GM21447 (cell line): ENCODE measurements at regions not wholly inside any gene's neighbourhood (a gene's known extent, or its start where the extent isn't known, plus 50 kb on each side); places are given as distances from the start of the nearest gene placed in this dataset.

Experiments
- ATAC-seq: cut with Tn5 transposase; IDR thresholded peaks from one replicate; pipeline ENCODE4 v1.9.1; 2021; ENCODE audit not compliant: unreplicated experiment

DNA sequence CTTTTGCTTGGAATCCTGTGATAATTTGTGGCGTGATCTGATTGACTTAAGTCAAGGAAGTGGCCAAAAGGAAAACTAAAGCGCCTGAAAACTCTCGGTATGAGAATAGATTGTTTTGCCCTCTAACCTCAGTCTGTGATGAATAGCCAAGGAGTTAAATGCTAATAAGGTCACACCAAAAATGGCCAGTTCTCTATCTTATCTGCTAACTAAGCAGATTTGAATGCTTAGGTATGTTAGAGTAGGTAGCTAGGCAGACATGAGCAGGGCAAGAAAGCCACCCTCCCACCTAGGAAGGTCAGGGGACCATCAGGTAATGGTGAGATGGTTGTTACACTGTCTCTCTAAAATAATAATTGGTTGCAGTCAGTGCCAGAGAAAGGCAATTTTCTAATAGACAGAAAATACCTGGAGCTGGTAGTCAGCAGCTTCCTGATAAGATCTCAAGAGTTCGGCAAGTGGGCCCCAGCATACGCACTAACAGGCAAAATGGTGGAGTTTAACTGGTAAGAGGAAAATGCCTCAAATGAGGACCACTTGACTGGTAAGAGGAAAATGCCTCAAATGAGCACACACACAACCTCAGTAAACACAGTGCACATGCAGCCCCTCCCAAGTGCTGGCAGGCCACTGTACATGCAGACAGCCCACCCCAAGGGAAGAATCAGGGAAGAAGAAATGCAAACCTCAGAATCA lies 468.4 kb downstream of the MBD2 start:
- ATAC-seq: no peak

DNA sequence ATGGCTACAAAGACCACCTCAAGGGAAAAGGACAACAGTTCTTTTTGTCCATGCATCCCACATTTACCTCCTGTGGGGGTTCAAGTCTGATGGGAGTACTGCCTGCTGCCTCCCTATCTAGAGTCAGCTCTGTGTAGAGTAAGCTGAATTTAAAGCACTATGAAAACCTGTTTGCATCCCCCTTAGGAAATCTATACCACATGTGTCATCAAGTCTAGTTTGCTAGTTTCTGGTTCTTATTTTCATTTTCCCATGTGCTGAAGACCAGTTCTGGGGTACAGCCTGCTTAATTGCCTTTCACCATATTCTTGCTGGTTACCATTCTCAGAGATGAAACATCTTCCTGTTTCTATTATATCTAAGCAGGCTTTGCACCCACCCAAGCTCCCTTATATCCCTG lies 470.3 kb downstream of the MBD2 start:
- ATAC-seq: no peak

DNA sequence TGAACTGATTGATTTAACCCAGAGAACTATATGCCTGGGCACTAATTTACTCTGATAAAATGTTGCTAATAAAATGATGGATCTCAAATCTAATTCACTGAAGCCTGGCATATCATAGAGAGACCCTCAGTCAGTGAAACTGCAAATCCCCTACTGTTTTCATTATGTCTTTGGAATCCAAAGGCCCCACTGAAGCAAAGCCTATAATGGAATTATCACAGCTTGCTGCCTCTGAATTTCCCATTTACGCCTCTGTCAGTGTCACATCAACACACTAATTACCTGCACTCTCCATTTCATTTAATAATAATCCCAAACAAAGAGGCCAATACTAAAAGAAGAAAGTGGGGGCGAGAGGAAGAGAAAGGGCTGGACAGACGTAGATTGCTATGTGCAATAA lies 470.9 kb downstream of the MBD2 start:
- no peak for ATAC-seq

DNA sequence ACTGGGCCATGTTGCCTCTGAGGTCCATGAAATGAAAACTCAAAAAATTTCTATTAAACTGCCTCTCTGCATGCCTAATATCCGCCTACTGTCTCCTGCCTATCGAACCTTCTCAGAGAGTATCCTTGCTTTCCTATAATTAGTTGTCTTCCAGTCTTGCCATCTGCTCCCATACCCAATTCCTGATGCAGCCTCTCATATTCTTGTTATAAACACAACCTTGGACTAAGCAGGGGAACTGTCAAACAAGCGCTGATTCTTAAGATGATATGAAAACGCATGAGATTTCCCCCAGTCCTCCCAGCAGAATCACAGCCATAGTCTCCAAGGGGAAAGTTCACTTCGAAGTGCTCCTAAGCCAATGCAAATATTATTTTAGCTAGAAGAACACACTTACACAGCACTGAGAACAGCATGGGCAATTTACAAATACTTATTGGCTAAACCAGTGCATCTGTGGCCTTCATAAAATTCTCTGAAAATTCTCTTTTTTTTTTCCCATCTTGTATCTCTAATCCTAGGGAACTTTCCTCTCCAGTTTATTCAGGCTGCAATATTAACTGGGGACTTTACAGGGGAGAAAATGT lies 471.6 kb downstream of the MBD2 start:
- no peak for ATAC-seq

DNA sequence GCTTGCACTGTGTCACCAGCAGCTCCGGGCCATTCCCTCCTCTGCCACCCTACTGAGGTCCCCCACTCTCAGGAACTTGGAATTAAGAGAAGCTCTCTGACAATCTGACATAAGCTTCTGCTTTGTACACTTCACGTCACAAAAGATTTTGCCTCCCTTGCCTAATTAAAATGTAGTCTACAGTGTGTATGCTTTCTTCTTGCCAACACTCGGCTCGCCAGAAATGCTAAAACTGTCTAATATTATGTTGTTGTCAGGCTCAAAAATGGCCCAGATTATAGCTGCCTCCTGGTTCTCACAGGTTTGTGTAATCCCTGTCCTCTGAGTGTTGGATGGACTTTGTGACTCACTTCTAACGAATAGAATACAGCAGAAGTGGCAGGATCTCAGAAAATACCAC lies 474.7 kb downstream of the MBD2 start:
- no peak for ATAC-seq

DNA sequence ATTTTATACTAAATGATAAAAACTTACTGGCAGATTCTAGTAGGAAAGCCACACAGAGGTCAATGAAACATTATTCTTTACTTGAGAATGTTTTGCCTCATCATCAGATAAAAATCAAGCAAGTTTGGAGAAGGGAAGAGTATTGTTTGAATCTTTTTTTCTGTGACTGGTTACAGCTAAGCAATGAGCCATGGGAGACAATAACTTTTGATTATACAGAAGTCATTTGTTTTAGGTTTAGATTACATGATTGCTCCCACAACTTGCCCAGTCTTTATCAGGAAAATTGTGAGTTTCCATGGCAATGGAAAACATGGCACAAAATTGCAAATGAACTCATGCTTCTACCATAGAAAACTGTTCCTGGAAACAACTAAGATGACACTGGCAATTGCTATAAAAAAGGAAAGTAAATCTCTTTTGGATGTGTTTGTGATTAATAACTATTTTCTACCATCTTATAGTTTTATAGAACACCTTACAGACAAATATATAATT lies 476.8 kb downstream of the MBD2 start:
- ATAC-seq: no peak

DNA sequence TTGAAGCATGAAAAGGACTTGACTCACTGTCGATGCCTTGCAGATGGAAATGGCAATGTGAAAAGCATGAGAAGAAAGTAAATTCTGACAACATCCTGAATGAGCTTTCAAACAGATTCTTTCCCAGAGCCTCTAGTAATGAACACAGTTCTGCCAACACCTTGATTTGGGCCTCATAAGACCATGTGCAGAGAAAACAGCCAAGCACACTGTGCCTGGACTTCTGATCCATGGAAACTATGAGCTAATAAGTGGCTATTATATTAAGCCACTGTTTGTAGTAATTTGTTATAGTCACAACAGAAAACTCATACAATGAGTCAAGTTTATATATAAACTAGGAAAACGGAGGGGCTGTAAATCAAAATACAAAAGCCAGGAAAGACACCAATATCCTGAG lies 477.3 kb downstream of the MBD2 start:
- no peak for ATAC-seq

DNA sequence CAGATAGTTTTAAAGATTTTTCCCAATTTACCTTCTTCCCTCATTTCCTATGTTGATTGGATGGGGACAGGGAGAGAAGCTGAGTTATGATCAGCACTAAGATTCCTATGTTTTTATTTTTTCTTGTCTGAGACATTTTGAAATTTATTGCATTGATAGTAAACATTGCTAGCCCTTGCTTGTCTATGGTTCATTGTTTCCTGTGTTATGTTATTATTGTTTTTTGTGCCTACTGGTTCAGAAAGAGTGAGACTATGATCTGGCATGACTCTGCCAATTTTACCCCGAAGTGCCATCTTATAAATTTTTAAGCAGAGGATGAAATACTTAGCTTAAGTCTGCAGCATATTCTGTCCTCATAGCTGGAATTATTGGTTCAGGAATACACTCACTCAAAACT lies 478.5 kb downstream of the MBD2 start:
- ATAC-seq: no peak

DNA sequence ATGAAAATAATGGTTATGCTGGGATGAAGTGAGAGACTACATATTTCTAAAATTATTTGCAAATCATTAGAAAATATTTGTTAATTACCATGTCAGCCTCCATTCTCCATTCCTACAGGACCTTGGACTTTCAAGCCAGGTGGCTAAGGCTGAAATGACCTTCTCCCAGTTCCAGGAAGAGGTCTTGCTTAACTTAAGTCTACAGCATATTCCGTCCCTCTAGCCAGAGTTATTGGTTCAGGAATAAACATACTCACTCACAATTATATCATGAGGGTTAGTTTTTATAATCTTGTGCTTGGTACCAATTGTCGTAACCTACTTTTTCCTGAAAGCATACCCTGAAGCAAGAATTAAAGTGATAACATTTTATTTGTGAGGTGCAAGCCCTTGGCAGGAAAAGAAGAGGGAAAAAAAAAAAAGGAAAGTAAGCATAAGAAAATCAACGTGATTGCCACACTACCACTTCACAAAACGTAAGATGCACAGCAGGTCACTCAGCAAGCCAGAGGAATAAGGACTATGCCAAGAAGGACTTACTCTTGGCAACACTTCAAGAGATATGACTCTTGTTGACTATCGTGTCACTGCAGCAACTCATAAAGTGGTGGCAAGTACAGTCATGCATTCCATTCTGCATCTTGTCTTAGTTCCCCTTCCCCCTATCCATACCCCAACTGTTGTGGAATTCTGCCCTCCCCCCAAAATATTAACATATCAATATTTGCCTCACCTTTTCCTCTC lies 479.1 kb downstream of the MBD2 start:
- no peak for ATAC-seq

DNA sequence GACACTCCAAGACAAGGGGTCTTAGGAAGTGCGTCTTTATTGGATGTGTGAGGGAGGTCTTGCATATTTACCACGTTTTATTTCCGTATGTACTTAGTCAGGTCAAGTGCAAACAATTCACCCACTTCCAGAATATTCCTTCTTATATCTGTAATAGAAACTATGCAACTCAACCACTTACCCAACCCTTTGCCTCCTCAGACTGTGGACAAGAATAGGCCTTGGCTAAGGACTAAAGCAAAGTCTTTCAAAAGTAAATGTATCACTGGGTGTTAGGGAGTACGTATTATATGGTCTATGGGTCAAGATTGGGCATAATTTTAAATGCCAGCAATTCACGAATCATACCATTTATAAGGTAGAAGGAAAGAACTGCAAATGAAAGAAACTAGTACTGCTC lies 484.8 kb downstream of the MBD2 start:
- ATAC-seq: no peak

DNA sequence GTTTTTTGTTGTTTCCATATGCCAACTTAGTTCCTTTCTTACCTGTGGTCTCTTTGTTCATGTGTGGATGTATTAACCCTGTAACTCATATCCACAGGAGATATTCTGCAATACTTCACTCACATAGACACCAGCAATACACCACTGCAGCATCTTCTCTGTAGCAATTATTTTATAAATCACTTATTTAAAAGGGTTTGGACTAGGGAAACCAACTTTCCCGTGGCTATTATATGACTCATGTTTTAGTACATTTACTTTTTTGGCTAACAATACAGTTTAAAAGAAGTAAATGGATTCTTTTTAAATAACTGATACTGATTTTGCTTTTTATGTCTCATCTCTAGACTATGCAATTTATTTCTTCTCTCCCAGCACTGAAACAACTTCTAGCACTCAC lies 488.9 kb downstream of the MBD2 start:
- ATAC-seq: no peak

DNA sequence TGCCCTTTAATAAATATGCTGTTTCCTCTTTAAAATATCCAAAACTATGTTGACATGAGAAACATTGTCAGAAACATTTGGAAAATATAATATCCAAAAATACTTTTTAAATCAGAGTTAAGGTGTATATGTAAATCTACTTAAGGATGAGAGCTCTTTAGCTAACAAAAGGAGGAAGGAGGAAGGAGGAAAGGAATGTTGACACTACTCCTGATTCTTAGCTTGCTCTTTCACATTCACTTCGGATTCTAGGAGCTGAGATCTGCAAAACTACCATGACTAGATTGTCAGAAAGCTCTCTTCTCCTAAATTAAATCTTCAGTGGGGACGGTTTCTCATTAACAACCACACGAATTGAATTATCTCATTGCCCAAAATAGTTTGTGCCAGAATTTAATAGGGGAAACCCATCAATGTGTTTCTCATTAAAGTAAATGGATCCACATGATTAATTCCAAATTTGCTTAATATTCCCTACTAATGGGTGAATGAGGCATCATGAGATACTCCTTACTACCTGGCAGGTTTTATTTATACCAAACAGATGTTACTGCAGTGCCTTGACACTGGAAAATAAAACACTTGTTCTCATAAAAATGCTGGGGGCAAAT lies 509.1 kb downstream of the MBD2 start:
- ATAC-seq: no peak

DNA sequence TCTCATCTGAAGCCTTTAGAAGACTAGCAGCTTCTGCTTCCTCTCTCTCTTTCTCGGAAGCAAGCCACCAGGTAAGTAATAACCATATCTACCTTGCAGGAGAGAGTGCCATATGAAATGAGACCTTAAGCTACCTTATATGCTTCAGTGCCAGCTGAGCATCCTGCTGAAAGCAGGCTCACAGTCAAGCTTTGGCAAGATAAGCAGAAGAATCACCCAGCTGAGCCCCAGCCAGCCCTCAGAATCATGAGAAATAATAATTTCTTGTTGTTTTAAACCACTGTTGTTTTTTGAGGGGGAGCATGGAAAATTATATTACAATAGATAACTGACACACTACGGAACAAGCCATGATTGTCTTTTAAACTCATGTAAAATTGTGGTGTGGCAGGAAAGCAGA lies 514.4 kb downstream of the MBD2 start:
- no peak for ATAC-seq

DNA sequence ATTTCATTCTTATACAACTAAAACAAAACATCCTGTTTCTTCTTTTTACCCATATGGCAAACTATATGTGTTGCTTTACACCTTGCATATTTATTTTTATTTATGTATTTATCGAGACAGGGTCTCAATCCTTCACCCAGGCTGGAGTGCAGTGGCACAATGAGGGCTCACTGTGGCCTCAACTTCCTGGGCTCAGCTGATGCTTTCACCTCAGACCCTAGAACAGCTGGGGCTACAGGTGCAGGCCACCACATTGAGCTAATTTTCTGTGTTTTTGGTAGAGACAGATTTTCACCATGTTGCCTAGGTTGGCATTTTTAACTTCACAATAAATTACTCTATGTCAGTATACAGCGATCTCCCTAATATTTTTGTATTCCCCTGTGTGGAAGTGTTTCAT lies 522.0 kb downstream of the MBD2 start:
- no peak for ATAC-seq

DNA sequence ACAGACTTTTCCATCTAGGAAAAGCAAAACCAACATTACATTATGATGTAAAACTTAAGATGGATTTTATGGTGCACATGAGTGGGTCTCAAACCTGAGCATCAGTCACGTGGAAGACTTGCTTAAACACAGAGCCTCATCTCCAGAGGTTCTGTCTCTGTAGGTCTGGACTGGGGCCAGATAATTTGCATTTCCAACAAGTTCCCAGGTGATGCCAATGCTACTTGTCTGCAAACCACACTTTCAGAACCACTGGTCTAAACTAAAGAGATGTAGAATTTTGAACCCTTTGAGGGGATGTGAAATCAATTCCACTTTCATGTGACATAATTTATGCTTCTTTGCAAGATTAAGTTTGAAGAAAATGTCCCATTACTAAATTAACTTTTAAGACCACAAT lies 522.8 kb downstream of the MBD2 start:
- no peak for ATAC-seq

DNA sequence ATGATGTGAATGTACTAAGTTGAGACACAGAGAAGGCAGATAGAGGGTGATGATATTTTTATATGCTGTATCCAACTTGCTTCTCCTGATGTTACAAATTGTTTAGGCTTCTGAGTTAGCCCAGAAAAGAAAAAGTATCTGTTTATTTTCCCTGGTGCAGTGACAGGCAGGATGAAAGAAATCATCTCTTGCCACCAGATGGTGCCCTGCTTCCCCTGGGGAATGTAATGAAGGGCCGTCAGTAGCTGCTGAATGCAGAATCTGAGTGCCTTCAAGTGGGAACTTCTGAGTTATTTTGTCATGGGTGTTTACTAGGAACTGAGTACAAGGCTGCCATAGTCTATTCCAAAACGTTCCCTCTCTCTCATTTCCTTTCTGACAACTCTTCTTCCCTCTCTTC lies 525.6 kb downstream of the MBD2 start:
- ATAC-seq: no peak

DNA sequence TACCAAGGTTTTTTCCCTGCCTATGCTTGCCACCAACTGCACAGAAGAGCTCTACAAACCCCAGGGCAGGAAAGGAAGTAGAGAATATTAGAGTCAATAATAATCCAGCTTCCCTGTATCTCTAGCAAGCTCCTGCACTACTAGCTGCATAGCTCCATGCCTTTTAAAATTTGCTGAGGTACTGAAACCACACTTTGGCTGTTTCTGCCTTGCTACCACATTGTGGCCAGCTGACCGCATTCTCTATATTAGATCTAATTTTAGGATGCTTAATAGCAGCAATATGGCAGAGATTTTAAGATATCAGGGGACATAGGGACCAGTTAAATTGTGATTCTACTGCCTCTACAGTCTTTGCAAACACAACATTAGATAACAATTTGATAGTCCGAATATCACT lies 534.6 kb downstream of the MBD2 start:
- no peak for ATAC-seq

DNA sequence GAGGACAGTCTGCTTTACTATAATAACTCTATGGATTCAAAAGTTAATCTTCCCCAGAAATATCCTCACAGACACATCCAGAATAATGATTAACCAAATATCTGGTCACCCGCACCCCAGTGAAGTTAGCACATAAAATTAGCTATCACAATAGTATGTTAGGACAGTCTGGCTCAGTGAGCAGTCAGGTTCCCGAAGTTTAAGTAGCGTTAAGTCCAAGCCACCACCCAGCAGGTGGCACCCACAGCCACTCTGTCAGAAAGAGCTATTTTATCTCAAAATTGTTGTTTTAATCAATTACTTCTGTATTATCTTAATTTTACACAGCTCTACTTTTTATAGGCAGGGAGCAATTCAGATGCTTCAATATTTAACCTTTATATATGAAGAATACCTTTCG lies 537.5 kb downstream of the MBD2 start:
- no peak for ATAC-seq

DNA sequence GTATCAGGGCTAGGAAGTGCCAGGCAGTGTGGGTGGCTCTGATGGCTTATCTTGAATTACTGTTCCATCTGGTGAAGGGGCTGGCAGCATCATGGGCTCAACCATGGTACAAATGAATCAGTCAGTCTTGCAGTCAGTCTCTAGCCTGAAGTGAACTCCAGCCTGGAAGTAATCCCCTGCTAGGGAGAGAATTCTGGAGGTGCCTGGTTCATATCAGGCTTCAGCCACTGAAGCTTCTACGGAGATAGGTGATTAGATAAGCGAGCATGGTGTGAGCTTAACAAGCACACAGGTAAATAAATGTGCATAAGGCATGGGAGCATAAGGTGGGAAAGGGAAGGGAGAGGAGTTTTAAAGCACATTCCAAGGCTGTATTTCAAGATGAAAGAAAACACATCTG lies 541.7 kb downstream of the MBD2 start:
- no peak for ATAC-seq

DNA sequence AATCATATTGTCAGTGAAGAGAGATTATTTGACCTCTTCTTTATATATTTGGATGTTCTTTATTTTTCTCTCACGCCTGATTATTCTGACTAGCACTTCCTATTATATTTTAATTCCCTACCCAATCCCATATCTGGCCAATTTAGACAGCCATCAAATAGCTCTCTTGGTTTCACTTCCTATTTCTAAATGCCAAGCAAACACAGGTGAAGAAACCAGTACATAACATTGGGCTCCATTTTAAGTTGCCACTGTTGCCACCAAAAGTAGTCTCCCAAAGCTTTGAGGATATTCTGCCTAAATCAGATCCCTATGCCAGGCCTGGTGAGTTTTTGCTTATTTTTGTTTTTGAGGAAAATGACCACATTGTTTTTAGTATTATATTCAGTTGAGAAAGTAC lies 547.0 kb downstream of the MBD2 start:
- no peak for ATAC-seq

DNA sequence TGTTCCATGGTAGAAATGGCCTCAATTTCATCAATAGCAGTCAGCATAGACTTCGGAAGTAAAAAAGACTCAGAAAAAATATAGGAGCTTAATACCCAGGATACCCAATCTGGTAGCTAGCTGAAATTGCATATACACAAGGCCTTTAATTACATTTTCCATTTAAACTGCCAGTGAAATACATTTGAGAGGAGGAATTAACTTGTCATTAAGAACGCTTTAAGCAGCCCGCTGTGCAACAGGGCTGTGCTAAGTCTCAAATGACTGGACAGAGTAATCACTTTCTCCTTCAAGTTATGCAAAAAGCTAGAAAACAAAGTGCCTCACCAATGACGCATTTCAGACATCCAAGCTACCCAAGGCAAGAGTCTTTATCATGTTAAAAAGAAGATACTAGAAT lies 558.8 kb downstream of the MBD2 start:
- no peak for ATAC-seq

DNA sequence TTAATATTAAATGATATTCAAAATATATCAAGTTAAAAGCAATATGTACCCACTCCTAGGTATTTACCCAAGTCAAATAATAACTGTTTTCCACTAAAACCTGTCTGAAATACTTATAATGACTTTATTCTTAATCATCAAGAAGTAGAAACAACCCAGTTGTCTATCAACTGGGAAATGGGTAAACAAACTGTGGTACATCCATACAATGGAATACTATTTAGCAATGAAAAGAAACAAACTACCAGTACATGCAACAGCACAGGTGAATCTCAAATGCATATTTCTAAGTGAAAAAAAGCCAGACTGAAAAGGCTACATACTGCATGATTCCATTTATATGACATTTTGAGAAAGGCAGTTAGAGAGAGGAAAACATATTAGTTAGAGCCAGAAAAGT lies 559.9 kb downstream of the MBD2 start:
- ATAC-seq: no peak
